PC-3 (cell line): ENCODE measurements at regions not wholly inside any gene's neighbourhood (a gene's known extent, or its start where the extent isn't known, plus 50 kb on each side); places are given as distances from the start of the nearest gene placed in this dataset.

Experiments used
- CTCF ChIP-seq: fragments of 300-600 bp; sonication (generic); conservative IDR thresholded peaks from 2 replicates; pipeline ENCODE4 v1.5.1; 2017; ENCODE audit warnings: antibody characterized with exemption, low read depth, mild to moderate bottlenecking, low read length
- EZH2 ChIP-seq: fragments of 300-600 bp; sonication (generic); IDR thresholded peaks from one replicate; pipeline ENCODE4 v1.6.1; 2017; ENCODE audit warnings: antibody characterized with exemption, mild to moderate bottlenecking, low read length; ENCODE audit not compliant: unreplicated experiment
- EZH2phosphoT487 ChIP-seq: fragments of 300-600 bp; sonication (generic); IDR thresholded peaks from 2 replicates; pipeline ENCODE4 v1.6.1; 2018; ENCODE audit warnings: mild to moderate bottlenecking, antibody characterized with exemption, low read length, borderline replicate concordance

GRCh38 chr3:191770541-191770940, 309.6 kb downstream of the PYDC2 start:
- TF ChIP-seq EZH2phosphoT487: no peak
- no peak for TF ChIP-seq CTCF
- TF ChIP-seq EZH2: no peak
